Hepatocyte (in vitro differentiated cells): ENCODE measurements at regions not wholly inside any gene's neighbourhood (a gene's known extent, or its start where the extent isn't known, plus 50 kb on each side); places are given as distances from the start of the nearest gene placed in this dataset.

Experiments
- DNase-seq: peaks from one replicate; pipeline ENCODE4 v3.0.0-alpha.2; 2016; ENCODE audit warnings: low spot score
- H2AFZ ChIP-seq: fragments of 200-600 bp; sonication (generic); 2 replicates; pipeline ENCODE4 v1.6.0; 2016; ENCODE audit warnings: antibody characterized with exemption, mild to moderate bottlenecking
- H3K27ac ChIP-seq: fragments of 200-600 bp; sonication (generic); 2 replicates; pipeline ENCODE4 v1.5.1; 2016; ENCODE audit warnings: mild to moderate bottlenecking
- H3K27me3 ChIP-seq: fragments of 200-600 bp; sonication (generic); 2 replicates; pipeline ENCODE4 v1.6.1; 2016
- H3K36me3 ChIP-seq: fragments of 200-600 bp; sonication (generic); replicated peaks from 2 replicates; pipeline ENCODE4 v1.5.1; 2016; ENCODE audit warnings: low read depth; ENCODE audit not compliant: insufficient read depth
- H3K4me1 ChIP-seq: fragments of 200-600 bp; sonication (generic); 2 replicates; pipeline ENCODE4 v1.5.1; 2016; ENCODE audit warnings: mild to moderate bottlenecking, moderate library complexity; ENCODE audit not compliant: insufficient read depth
- H3K4me2 ChIP-seq: fragments of 200-600 bp; sonication (generic); 2 replicates; pipeline ENCODE4 v1.6.0; 2016
- H3K4me3 ChIP-seq: fragments of 200-600 bp; sonication (generic); 2 replicates; pipeline ENCODE4 v1.5.1; 2016; ENCODE audit warnings: mild to moderate bottlenecking
- H3K79me2 ChIP-seq: fragments of 200-600 bp; sonication (generic); 2 replicates; pipeline ENCODE4 v1.6.0; 2017; ENCODE audit warnings: mild to moderate bottlenecking
- H3K9me2 ChIP-seq: fragments of 200-600 bp; sonication (generic); replicated peaks from 2 replicates; pipeline ENCODE4 v1.6.0; 2017; ENCODE audit warnings: mild to moderate bottlenecking; ENCODE audit not compliant: insufficient read depth
- H3K9me3 ChIP-seq: fragments of 200-600 bp; sonication (generic); 2 replicates; pipeline ENCODE4 v1.5.1; 2016; ENCODE audit warnings: low read depth, mild to moderate bottlenecking
- H4K20me1 ChIP-seq: fragments of 200-600 bp; sonication (generic); 2 replicates; pipeline ENCODE4 v1.6.0; 2016; ENCODE audit warnings: mild to moderate bottlenecking; ENCODE audit not compliant: insufficient read depth, poor library complexity, severe bottlenecking
- EZH2 ChIP-seq: fragments of 200-600 bp; sonication (generic); IDR thresholded peaks from 2 replicates; pipeline ENCODE4 v1.6.1; 2016; ENCODE audit warnings: antibody characterized with exemption, mild to moderate bottlenecking, borderline replicate concordance
- EZH2phosphoT487 ChIP-seq: fragments of 200-600 bp; sonication (generic); IDR thresholded peaks from one replicate; pipeline ENCODE4 v1.6.1; 2018; ENCODE audit warnings: antibody characterized with exemption, mild to moderate bottlenecking, low read depth, moderate library complexity; ENCODE audit not compliant: unreplicated experiment, severe bottlenecking
- WGBS: methylation state at CpG from one replicate; pipeline ENCODE4 v1.1.6; 2016; ENCODE audit warnings: low lambda C conversion rate; ENCODE audit errors: missing lambda C conversion rate; 5-methylcytosine and 5-hydroxymethylcytosine counted together
- TF ChIP-seq, protein P1 (sequence below): fragments of 200-600 bp; sonication (generic); IDR thresholded peaks from 2 replicates; pipeline ENCODE4 v1.5.1; 2016; ENCODE audit warnings: antibody characterized with exemption, mild to moderate bottlenecking; ENCODE audit not compliant: poor library complexity

GRCh38 chr5:2136728-2137333 lies 254.1 kb upstream of the IRX4 start:
- no peak overlapping the region for H3K27ac ChIP-seq

GRCh38 chr5:2135833-2136232 lies 253.1 kb upstream of the IRX4 start:
- Histone ChIP-seq H3K4me1 (no peaks in the 10 kb centered on the region), H2AFZ (no peak overlapping the region), H3K79me2 (no peaks in the 10 kb centered on the region), H3K27me3 (no peaks in the 10 kb centered on the region), H3K4me3 (no peak overlapping the region), H4K20me1 (no peaks in the 10 kb centered on the region), H3K27ac (no peak overlapping the region), H3K9me3 (no peaks in the 10 kb centered on the region), H3K4me2 (no peak overlapping the region), H3K9me2 (no peaks in the 10 kb centered on the region), H3K36me3 (no peaks in the 10 kb centered on the region)
- 74% methylated on average over 5 of the region's 5 CpGs for WGBS
- DNase-seq: no peak
- TF ChIP-seq EZH2 (no peak), EZH2phosphoT487 (no peak)
- TF ChIP-seq, protein P1, sequence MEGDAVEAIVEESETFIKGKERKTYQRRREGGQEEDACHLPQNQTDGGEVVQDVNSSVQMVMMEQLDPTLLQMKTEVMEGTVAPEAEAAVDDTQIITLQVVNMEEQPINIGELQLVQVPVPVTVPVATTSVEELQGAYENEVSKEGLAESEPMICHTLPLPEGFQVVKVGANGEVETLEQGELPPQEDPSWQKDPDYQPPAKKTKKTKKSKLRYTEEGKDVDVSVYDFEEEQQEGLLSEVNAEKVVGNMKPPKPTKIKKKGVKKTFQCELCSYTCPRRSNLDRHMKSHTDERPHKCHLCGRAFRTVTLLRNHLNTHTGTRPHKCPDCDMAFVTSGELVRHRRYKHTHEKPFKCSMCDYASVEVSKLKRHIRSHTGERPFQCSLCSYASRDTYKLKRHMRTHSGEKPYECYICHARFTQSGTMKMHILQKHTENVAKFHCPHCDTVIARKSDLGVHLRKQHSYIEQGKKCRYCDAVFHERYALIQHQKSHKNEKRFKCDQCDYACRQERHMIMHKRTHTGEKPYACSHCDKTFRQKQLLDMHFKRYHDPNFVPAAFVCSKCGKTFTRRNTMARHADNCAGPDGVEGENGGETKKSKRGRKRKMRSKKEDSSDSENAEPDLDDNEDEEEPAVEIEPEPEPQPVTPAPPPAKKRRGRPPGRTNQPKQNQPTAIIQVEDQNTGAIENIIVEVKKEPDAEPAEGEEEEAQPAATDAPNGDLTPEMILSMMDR: no peak

More at GRCh38 chr5:2136728-2137333, 254.1 kb upstream of the IRX4 start:
- no peaks in the 10 kb centered on the region for H3K9me2 ChIP-seq
- H4K20me1 ChIP-seq: no peaks in the 10 kb centered on the region
- DNase-seq: no peak
- TF ChIP-seq, protein P1: no peak
- H2AFZ ChIP-seq: no peak overlapping the region
- no peaks in the 10 kb centered on the region for H3K79me2 ChIP-seq
- H3K36me3 ChIP-seq: no peaks in the 10 kb centered on the region
- no peaks in the 10 kb centered on the region for H3K4me1 ChIP-seq
- no peaks in the 10 kb centered on the region for H3K27me3 ChIP-seq
- WGBS: 95% methylated on average over 35 of the region's 44 CpGs
- no peak overlapping the region for H3K4me2 ChIP-seq
- no peaks in the 10 kb centered on the region for H3K9me3 ChIP-seq
- no peak overlapping the region for H3K4me3 ChIP-seq

GRCh38 chr5:2135354-2135753 lies 252.6 kb upstream of the IRX4 start:
- WGBS: 86% methylated on average over 8 of the region's 8 CpGs
- no peak for DNase-seq
- TF ChIP-seq EZH2 (no peak), EZH2phosphoT487 (no peak)
- TF ChIP-seq, protein P1: no peak
- Histone ChIP-seq H3K4me2 (no peak overlapping the region), H3K36me3 (no peaks in the 10 kb centered on the region), H3K4me3 (no peak overlapping the region), H3K9me3 (no peaks in the 10 kb centered on the region), H2AFZ (no peak overlapping the region), H3K4me1 (no peaks in the 10 kb centered on the region), H4K20me1 (no peaks in the 10 kb centered on the region), H3K27me3 (no peaks in the 10 kb centered on the region), H3K79me2 (no peaks in the 10 kb centered on the region), H3K9me2 (no peaks in the 10 kb centered on the region), H3K27ac (no peak overlapping the region)
